Endodermal cell (in vitro differentiated cells): ENCODE measurements at regions not wholly inside any gene's neighbourhood (a gene's known extent, or its start where the extent isn't known, plus 50 kb on each side); places are given as distances from the start of the nearest gene placed in this dataset.

Experiments
- DNase-seq: peaks from one replicate; pipeline ENCODE4 v3.0.0-alpha.2; 2017
- H3K27ac ChIP-seq: 2 replicates; pipeline ENCODE4 v1.5.1; 2013; ENCODE audit warnings: mild to moderate bottlenecking, low read depth, low read length, moderate library complexity
- H3K27me3 ChIP-seq: 2 replicates; pipeline ENCODE4 v1.6.1; 2013; ENCODE audit warnings: mild to moderate bottlenecking, low read length, moderate library complexity; ENCODE audit not compliant: insufficient read depth, control insufficient read depth, poor library complexity, severe bottlenecking
- H3K36me3 ChIP-seq: 2 replicates; pipeline ENCODE4 v1.7.0; 2013; ENCODE audit warnings: mild to moderate bottlenecking, low read length, moderate library complexity; ENCODE audit not compliant: control insufficient read depth, insufficient read depth
- H3K4me1 ChIP-seq: one replicate; pipeline ENCODE4 v1.7.0; 2013; ENCODE audit warnings: low read length; ENCODE audit not compliant: control insufficient read depth, insufficient read depth
- H3K4me3 ChIP-seq: 2 replicates; pipeline ENCODE4 v1.5.1; 2013; ENCODE audit warnings: mild to moderate bottlenecking, low read length, moderate library complexity
- H3K9ac ChIP-seq: 2 replicates; pipeline ENCODE4 v1.6.1; 2013; ENCODE audit warnings: mild to moderate bottlenecking, low read length, moderate library complexity; ENCODE audit not compliant: poor library complexity, severe bottlenecking; ENCODE audit errors: extremely low read depth
- H3K9me3 ChIP-seq: 2 replicates; pipeline ENCODE4 v1.6.1; 2013; ENCODE audit warnings: mild to moderate bottlenecking, low read length, moderate library complexity; ENCODE audit not compliant: control insufficient read depth
- H3K27ac Mint-ChIP-seq: 2 replicates; pipeline ENCODE4 v1.8.0; 2020; ENCODE audit warnings: mixed read lengths
- H3K27me3 Mint-ChIP-seq: 2 replicates; pipeline ENCODE4 v1.8.0; 2021; ENCODE audit warnings: mild to moderate bottlenecking, mixed read lengths; ENCODE audit not compliant: insufficient read depth
- H3K36me3 Mint-ChIP-seq: 2 replicates; pipeline ENCODE4 v1.8.0; 2020; ENCODE audit warnings: low read depth, mixed read lengths
- H3K4me1 Mint-ChIP-seq: 2 replicates; pipeline ENCODE4 v1.8.0; 2020; ENCODE audit warnings: mixed read lengths
- H3K4me3 Mint-ChIP-seq: 2 replicates; pipeline ENCODE4 v1.8.0; 2020; ENCODE audit warnings: mild to moderate bottlenecking, moderate library complexity, mixed read lengths
- H3K9me3 Mint-ChIP-seq: 2 replicates; pipeline ENCODE4 v1.8.0; 2020; ENCODE audit warnings: mild to moderate bottlenecking, mixed read lengths
- CTCF ChIP-seq: fragments of 200-600 bp; sonication (generic); conservative IDR thresholded peaks from 2 replicates; pipeline ENCODE4 v1.5.0; 2021; ENCODE audit warnings: antibody characterized with exemption, mild to moderate bottlenecking
- WGBS, 2 experiments: methylation state at CpG; one replicate each; pipeline versions ENCODE4 v1.1.5 to v1.1.7; 2013; ENCODE audit warnings: missing lambda C conversion rate in 2 of 2, mixed read lengths in 1 of 2; ENCODE audit not compliant: insufficient coverage in 1 of 2, insufficient read length in 1 of 2; 5-methylcytosine and 5-hydroxymethylcytosine counted together

DNA sequence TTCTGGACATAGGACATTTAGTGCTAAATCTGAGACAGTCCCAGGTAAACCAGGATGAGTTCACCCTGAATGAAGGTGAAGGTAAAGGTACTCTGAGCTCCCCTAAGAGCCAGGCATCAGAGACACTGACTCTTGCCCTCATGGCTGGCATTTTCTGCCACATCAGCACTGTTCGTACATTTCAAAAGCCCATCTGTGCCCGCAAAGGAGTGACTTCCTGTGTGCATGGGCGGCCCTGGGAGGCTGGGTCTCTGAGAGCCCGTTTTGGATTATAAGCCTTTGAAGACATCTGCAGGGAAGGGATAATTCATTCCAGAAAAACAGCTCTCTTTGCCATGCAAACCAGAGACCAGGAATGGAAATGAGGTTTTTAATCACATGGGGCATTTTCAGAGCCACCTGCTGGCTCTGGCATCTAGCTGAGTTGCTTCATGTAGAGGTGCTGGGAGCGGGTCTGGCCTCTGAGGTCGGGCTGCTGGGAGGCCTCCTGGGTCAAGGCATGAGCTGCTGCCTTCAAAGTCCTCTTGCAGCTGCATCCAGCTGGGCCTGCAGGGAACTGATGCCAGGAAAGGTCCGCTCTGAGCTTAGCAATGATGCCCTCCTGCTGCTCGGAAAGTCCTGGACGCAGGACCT, 348.3 kb downstream of the DHX35 start:
- no peak for TF ChIP-seq CTCF
- Mint-ChIP-seq H3K27me3 (peaks cover 5% of the 10 kb centered on the region), H3K27ac (no peak overlapping the region)

GRCh38 chr20:39309458-39309857, 347.3 kb downstream of the DHX35 start:
- Histone ChIP-seq H3K4me1 (no peaks in the 10 kb centered on the region), H3K9me3 (peaks cover 9% of the 10 kb centered on the region), H3K27me3 (peaks cover 8% of the 10 kb centered on the region), H3K36me3 (no peaks in the 10 kb centered on the region), H3K4me3 (no peak overlapping the region), H3K9ac (no peak overlapping the region), H3K27ac (no peak overlapping the region)
- no peak for DNase-seq
- H3K9me3 Mint-ChIP-seq: peaks cover 13% of the 10 kb centered on the region
- H3K27ac Mint-ChIP-seq: no peak overlapping the region
- H3K36me3 Mint-ChIP-seq: no peaks in the 10 kb centered on the region
- TF ChIP-seq CTCF: no peak
- peaks cover 2% of the 10 kb centered on the region for H3K4me1 Mint-ChIP-seq
- H3K4me3 Mint-ChIP-seq: no peak overlapping the region
- peaks cover 5% of the 10 kb centered on the region for H3K27me3 Mint-ChIP-seq

More for the DNA sequence above, 348.3 kb downstream of the DHX35 start:
- Histone ChIP-seq H3K27me3 (peaks cover 8% of the 10 kb centered on the region), H3K36me3 (no peaks in the 10 kb centered on the region), H3K9me3 (peaks cover 9% of the 10 kb centered on the region), H3K4me3 (no peak overlapping the region), H3K27ac (no peak overlapping the region), H3K4me1 (no peaks in the 10 kb centered on the region), H3K9ac (no peak overlapping the region)
- peaks cover 13% of the 10 kb centered on the region for H3K9me3 Mint-ChIP-seq
- WGBS, 2 experiments: 76 to 79% methylated on average over 7 to 9 of the region's 9 CpGs
- peaks cover 2% of the 10 kb centered on the region for H3K4me1 Mint-ChIP-seq
- no peaks in the 10 kb centered on the region for H3K36me3 Mint-ChIP-seq
- peak; percentile 66 for DNase-seq
- H3K4me3 Mint-ChIP-seq: no peak overlapping the region

DNA sequence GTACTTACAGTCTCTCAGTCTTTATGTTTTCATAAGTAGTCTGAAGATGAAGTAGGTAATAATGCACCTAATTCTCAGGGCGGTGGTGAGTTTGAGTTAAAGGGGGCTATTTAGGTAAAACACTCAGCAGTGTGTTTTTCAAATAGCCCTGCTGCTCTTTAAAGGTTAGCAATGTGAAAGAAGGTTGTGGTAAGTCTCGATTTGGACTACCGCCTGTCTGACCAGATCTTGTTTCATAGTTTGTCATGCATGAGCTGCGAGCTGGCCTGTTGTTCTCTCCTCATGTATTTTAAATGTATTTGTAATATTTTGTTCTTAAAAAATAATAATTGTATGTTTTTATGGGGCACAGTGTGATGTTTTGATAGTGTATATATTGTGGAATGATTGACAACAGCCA, 340.2 kb downstream of the DHX35 start:
- H3K27ac ChIP-seq: no peak overlapping the region
- H3K36me3 Mint-ChIP-seq: no peaks in the 10 kb centered on the region
- H3K9me3 ChIP-seq: peaks cover under 1% of the 10 kb centered on the region
- H3K4me3 ChIP-seq: no peak overlapping the region
- H3K4me1 Mint-ChIP-seq: no peaks in the 10 kb centered on the region
- H3K9ac ChIP-seq: no peak overlapping the region
- H3K4me3 Mint-ChIP-seq: no peak overlapping the region
- no peak for DNase-seq
- 87 to 92% methylated on average over 3 of the region's 4 CpGs for WGBS, 2 experiments
- H3K27ac Mint-ChIP-seq: no peak overlapping the region
- peaks cover 2% of the 10 kb centered on the region for H3K27me3 Mint-ChIP-seq
- TF ChIP-seq CTCF: no peak
- H3K4me1 ChIP-seq: no peaks in the 10 kb centered on the region
- H3K9me3 Mint-ChIP-seq: peaks cover 2% of the 10 kb centered on the region
- H3K36me3 ChIP-seq: no peaks in the 10 kb centered on the region
- H3K27me3 ChIP-seq: no peaks in the 10 kb centered on the region
